ENCODE measurements at regions not wholly inside any gene's neighbourhood (a gene's known extent, or its start where the extent isn't known, plus 50 kb on each side); places are given as distances from the start of the nearest gene placed in this dataset.

- no peak for TF ChIP-seq GATA2 (IDR thresholded peaks at IDR 0.05; ENCODE audit: insufficient read depth, insufficient read length, low read depth, low read length)
- no peak for TF ChIP-seq FOS (IDR thresholded peaks at IDR 0.05; ENCODE audit: borderline replicate concordance, insufficient read depth, low read length)
- TF ChIP-seq EZH2 (IDR thresholded peaks at IDR 0.05; ENCODE audit: borderline replicate concordance, low read depth, low read length, severe bottlenecking) = no peak
- TF ChIP-seq, protein P1, sequence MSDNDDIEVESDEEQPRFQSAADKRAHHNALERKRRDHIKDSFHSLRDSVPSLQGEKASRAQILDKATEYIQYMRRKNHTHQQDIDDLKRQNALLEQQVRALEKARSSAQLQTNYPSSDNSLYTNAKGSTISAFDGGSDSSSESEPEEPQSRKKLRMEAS (IDR thresholded peaks at IDR 0.05; ENCODE audit: insufficient read depth, insufficient read length) = no peak
- no peak for TF ChIP-seq CTCF (IDR thresholded peaks at IDR 0.05; ENCODE audit: extremely low read depth in 1 of 2, insufficient read depth in 1 of 2, low read depth in 1 of 2, low read length in 2 of 2)
- ChIA-PET POLR2A (no interaction called here), CTCF (no interaction called here)
- intact Hi-C loops (cut with micrococcal nuclease) = no loop called here
- H3K79me2 ChIP-seq (ENCODE audit: control insufficient read depth, insufficient read depth, low read length) = no peaks in the 10 kb centered on the region
- H3K9me1 ChIP-seq (replicated peaks; ENCODE audit: control insufficient read depth, extremely low read depth, insufficient read depth, low read length) = no peaks in the 10 kb centered on the region
- no peak overlapping the region for H3K4me2 ChIP-seq (ENCODE audit: insufficient read depth, low read length)
- dilution Hi-C loops (cut with MboI; ENCODE audit: extremely low pct_ligation_motif_present, low sequenced_read_pairs) = no loop called here
- H3K36me3 ChIP-seq (ENCODE audit: control insufficient read depth in 2 of 2, extremely low read depth in 1 of 2, insufficient read depth in 2 of 2, low read length in 2 of 2) = no peaks in the 10 kb centered on the region
- H3K27ac ChIP-seq (ENCODE audit: insufficient read depth, low read depth, low read length) = no peak overlapping the region
- DNase-seq (ENCODE audit: low read depth, low spot score) = no peak
- no peak overlapping the region for H3K9ac ChIP-seq (replicated peaks; ENCODE audit: extremely low read depth, insufficient read depth, low read length)
- BruUV-seq (replicated peaks) = no TSS peak
- no peak overlapping the region for H3K4me3 ChIP-seq (replicated peaks in 1 of 3; ENCODE audit: insufficient read depth in 1 of 3, low read depth in 1 of 3, low read length in 3 of 3)
- H3K27me3 ChIP-seq (ENCODE audit: control insufficient read depth in 2 of 2, insufficient read depth in 2 of 2, low read length in 2 of 2) = no peaks in the 10 kb centered on the region
- no peak for FAIRE-seq
- no peaks in the 10 kb centered on the region for H3K9me3 ChIP-seq (replicated peaks; ENCODE audit: control insufficient read depth, insufficient read depth, low read length)
- H4K20me1 ChIP-seq (replicated peaks; ENCODE audit: control insufficient read depth, extremely low read depth, insufficient read depth, low read length) = no peaks in the 10 kb centered on the region
- no peaks in the 10 kb centered on the region for H3K4me1 ChIP-seq (ENCODE audit: control insufficient read depth, extremely low read depth, insufficient read depth, low read length)
- no peak overlapping the region for H2AFZ ChIP-seq (ENCODE audit: low read depth, low read length)
Observed at GRCh38 chr17:72280881-72281280, 160.1 kb downstream of the SOX9 start.

- Histone ChIP-seq H3K9me1 (replicated peaks; ENCODE audit: control insufficient read depth, extremely low read depth, insufficient read depth, low read length) (no peaks in the 10 kb centered on the region), H3K27me3 (ENCODE audit: control insufficient read depth in 2 of 2, insufficient read depth in 2 of 2, low read length in 2 of 2) (no peaks in the 10 kb centered on the region), H3K4me1 (ENCODE audit: control insufficient read depth, extremely low read depth, insufficient read depth, low read length) (no peaks in the 10 kb centered on the region), H4K20me1 (replicated peaks; ENCODE audit: control insufficient read depth, extremely low read depth, insufficient read depth, low read length) (no peaks in the 10 kb centered on the region), H3K79me2 (ENCODE audit: control insufficient read depth, insufficient read depth, low read length) (no peaks in the 10 kb centered on the region), H2AFZ (ENCODE audit: low read depth, low read length) (no peak overlapping the region), H3K4me2 (ENCODE audit: insufficient read depth, low read length) (no peak overlapping the region), H3K4me3 (replicated peaks in 1 of 3; ENCODE audit: insufficient read depth in 1 of 3, low read depth in 1 of 3, low read length in 3 of 3) (no peak overlapping the region), H3K9me3 (replicated peaks; ENCODE audit: control insufficient read depth, insufficient read depth, low read length) (no peaks in the 10 kb centered on the region), H3K9ac (replicated peaks; ENCODE audit: extremely low read depth, insufficient read depth, low read length) (no peak overlapping the region), H3K27ac (ENCODE audit: insufficient read depth, low read depth, low read length) (no peak overlapping the region), H3K36me3 (ENCODE audit: control insufficient read depth in 2 of 2, extremely low read depth in 1 of 2, insufficient read depth in 2 of 2, low read length in 2 of 2) (no peaks in the 10 kb centered on the region)
- FAIRE-seq = no peak
- ChIA-PET POLR2A (no interaction called here), CTCF (no interaction called here)
- DNase-seq (ENCODE audit: low read depth, low spot score) = no peak
- dilution Hi-C loops (cut with MboI; ENCODE audit: extremely low pct_ligation_motif_present, low sequenced_read_pairs) = no loop called here
- BruUV-seq (replicated peaks) = no TSS peak
- TF ChIP-seq POLR2A (IDR thresholded peaks at IDR 0.05; ENCODE audit: low read depth, low read length) (no peak), JUN (IDR thresholded peaks at IDR 0.05; ENCODE audit: borderline replicate concordance, insufficient read depth, insufficient read length, low read depth) (no peak), CTCF (IDR thresholded peaks at IDR 0.05; ENCODE audit: extremely low read depth in 1 of 2, insufficient read depth in 1 of 2, low read depth in 1 of 2, low read length in 2 of 2) (no peak), MYC (IDR thresholded peaks at IDR 0.05; ENCODE audit: low read depth, low read length) (no peak), FOS (IDR thresholded peaks at IDR 0.05; ENCODE audit: borderline replicate concordance, insufficient read depth, low read length) (no peak), GATA2 (IDR thresholded peaks at IDR 0.05; ENCODE audit: insufficient read depth, insufficient read length, low read depth, low read length) (no peak), POLR2AphosphoS5 (IDR thresholded peaks at IDR 0.05; ENCODE audit: insufficient read depth, low read depth, low read length) (no peak), EZH2 (IDR thresholded peaks at IDR 0.05; ENCODE audit: borderline replicate concordance, low read depth, low read length, severe bottlenecking) (no peak)
- TF ChIP-seq, protein P1 (IDR thresholded peaks at IDR 0.05; ENCODE audit: insufficient read depth, insufficient read length) = no peak
- intact Hi-C loops (cut with micrococcal nuclease) = no loop called here
Observed at GRCh38 chr17:72282439-72283029, 161.7 kb downstream of the SOX9 start.
